Sigmoid colon (tissue), 6 donors: ENCODE measurements at regions not wholly inside any gene's neighbourhood (a gene's known extent, or its start where the extent isn't known, plus 50 kb on each side); places are given as distances from the start of the nearest gene placed in this dataset.
"Not testable (repeated sequence)": the region's sequence is repeated elsewhere in the genome, so short reads cannot be mapped to it uniquely, and the experiment has no call there.

Experiments
- DNase-seq: peaks from one replicate; pipeline ENCODE4 v3.0.0-alpha.2; 2019
- H3K27ac ChIP-seq, 4 donors: fragments of 200-600 bp; sonication (generic); one replicate each; pipeline ENCODE4 v1.5.1; 2016 to 2019; ENCODE audit warnings: mild to moderate bottlenecking in 1 of 4
- H3K27me3 ChIP-seq, 3 donors: fragments of 200-600 bp; sonication (generic); one replicate each; pipeline ENCODE4 v1.5.1; 2019; ENCODE audit warnings: mild to moderate bottlenecking in 1 of 3
- H3K36me3 ChIP-seq, 4 donors: fragments of 200-600 bp; sonication (generic); one replicate each; pipeline ENCODE4 v1.5.1; 2016 to 2019
- H3K4me1 ChIP-seq, 4 donors: fragments of 200-600 bp; sonication (generic); one replicate each; pipeline ENCODE4 v1.5.1; 2017 to 2019
- H3K4me3 ChIP-seq, 4 donors: fragments of 200-600 bp; sonication (generic); one replicate each; pipeline ENCODE4 v1.5.1; 2017 to 2019; ENCODE audit warnings: mild to moderate bottlenecking in 2 of 4, moderate library complexity in 1 of 4
- H3K9me3 ChIP-seq, 4 donors: fragments of 200-600 bp in 3 of 4; sonication (generic) in 3 of 4; one replicate each; pipeline versions ENCODE4 v1.5.1 to v1.6.1; 2013 to 2019
- CTCF ChIP-seq, 4 experiments: fragments of 450-650 bp in 3 of 4; fragments of 200-600 bp in 1 of 4; IDR thresholded peaks; one replicate each; pipeline ENCODE4 v1.5.1; 2016 to 2019; ENCODE audit warnings: antibody characterized with exemption in 4 of 4, mild to moderate bottlenecking in 3 of 4, moderate library complexity in 2 of 4
- EP300 ChIP-seq, 4 donors: sonication (generic); formaldehyde crosslinking; IDR thresholded peaks; one replicate each; pipeline ENCODE4 v1.6.1; 2017; ENCODE audit warnings: antibody characterized with exemption in 4 of 4
- POLR2A ChIP-seq, 2 donors: fragments of 450-650 bp; IDR thresholded peaks; one replicate each; pipeline ENCODE4 v1.6.1; 2016; ENCODE audit warnings: antibody characterized with exemption in 2 of 2, mild to moderate bottlenecking in 2 of 2, moderate library complexity in 2 of 2
- POLR2AphosphoS5 ChIP-seq, 4 donors: sonication (generic); formaldehyde crosslinking; IDR thresholded peaks; one replicate each; pipeline ENCODE4 v1.6.1; 2017; ENCODE audit warnings: antibody characterized with exemption in 4 of 4
- WGBS, 2 donors: extraction: QIAGEN DNeasy Blood & Tissue Kit; methylation state at CpG; one replicate each; pipeline ENCODE4 v1.1.7; 2013; 5-methylcytosine and 5-hydroxymethylcytosine counted together
- intact Hi-C: fragments of 100-400 bp; cut with DNase I; formaldehyde crosslinking; loops from one replicate; pipeline ENCODE4 v1.15.1; 2023
- donor health status: healthy with polysubstance abuse.
- donor health status: healthy.

DNA sequence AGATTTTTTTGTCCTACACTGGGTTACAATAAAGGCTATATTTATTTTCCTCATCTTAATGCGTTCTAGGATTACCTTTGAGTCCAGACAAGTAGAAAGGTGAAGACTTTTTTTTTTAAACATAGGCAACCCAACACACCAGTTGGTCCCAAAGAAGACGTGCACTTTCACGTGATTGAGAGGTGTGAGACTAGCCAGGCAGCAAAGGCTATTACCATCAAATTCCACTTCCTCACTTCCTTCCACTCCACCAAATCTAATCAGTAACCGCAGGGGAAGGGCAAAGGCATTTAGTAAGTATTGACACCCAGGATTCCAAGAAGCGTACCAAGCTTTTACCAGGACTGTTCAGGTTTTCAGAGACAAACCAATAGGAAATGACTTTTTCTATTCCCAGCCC lies 109.3 kb downstream of the APIP start:
- DNase-seq: no peak
- TF ChIP-seq EP300 (IDR thresholded peaks at IDR 0.05) (no peak), POLR2A (IDR thresholded peaks at IDR 0.05) (no peak), POLR2AphosphoS5 (IDR thresholded peaks at IDR 0.05) (no peak), CTCF (IDR thresholded peaks at IDR 0.05) (no peak)
- no peak overlapping the region for H3K27ac ChIP-seq
- no peak overlapping the region for H3K4me3 ChIP-seq
- H3K4me1 ChIP-seq: no peaks in the 10 kb centered on the region
- H3K27me3 ChIP-seq: no peaks in the 10 kb centered on the region
- H3K36me3 ChIP-seq: no peaks in the 10 kb centered on the region
- WGBS, 2 donors: 89 to 95% methylated on average over 5 of the region's 5 CpGs
- no peaks in the 10 kb centered on the region for H3K9me3 ChIP-seq
- intact Hi-C loops: no loop called here

DNA sequence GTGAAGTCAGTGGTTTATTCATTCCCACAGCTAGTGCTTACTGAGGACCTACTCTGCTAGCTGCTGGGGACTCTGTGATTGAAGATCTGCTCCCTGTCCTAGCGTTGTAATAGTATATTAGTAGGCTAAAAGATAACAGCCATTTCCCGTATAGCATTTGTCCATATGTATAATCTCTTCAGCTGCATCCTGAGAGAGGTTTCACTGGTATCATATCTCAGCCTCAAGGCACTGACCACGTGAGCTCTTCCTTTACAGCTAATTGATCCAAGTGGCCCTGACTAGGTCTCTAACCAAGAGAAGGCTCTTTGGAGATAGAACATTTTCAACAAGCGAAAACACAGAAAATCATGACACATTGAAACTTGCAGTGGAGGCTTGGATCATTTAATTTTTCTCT lies 110.2 kb downstream of the APIP start:
- WGBS, 2 donors: 93% methylated on average over 4 of the region's 4 CpGs
- Histone ChIP-seq H3K9me3 (no peaks in the 10 kb centered on the region), H3K4me1 (no peaks in the 10 kb centered on the region), H3K4me3 (no peak overlapping the region), H3K27me3 (no peaks in the 10 kb centered on the region), H3K36me3 (no peaks in the 10 kb centered on the region), H3K27ac (no peak overlapping the region)
- DNase-seq: no peak
- intact Hi-C loops: no loop called here
- TF ChIP-seq POLR2A (IDR thresholded peaks at IDR 0.05) (no peak), EP300 (IDR thresholded peaks at IDR 0.05) (no peak), CTCF (IDR thresholded peaks at IDR 0.05) (no peak), POLR2AphosphoS5 (IDR thresholded peaks at IDR 0.05) (no peak)

DNA sequence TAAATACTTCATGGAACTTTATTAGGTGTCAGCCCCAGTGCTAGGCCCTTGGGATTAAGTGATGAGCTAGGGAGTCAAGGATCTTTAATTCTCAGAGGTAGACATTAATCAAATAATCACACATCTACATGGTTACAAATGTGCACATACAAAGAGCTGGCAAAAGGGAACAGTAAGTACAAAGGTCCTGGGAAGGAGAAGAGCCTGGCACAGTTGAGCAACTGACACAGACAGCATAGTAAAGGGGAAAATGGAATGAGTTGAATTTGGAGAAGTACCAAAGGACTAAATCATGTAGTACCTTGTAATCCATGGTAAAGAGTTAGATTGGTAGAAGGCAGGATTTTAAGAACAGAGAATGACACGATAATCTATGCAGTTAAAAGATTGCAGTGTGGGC lies 116.3 kb downstream of the APIP start:
- no peak overlapping the region for H3K4me3 ChIP-seq

GRCh38 chr11:34798985-34799384 lies 117.2 kb downstream of the APIP start:
- H3K4me3 ChIP-seq: no peak overlapping the region
- no peaks in the 10 kb centered on the region for H3K9me3 ChIP-seq
- H3K4me1 ChIP-seq: no peaks in the 10 kb centered on the region
- no peak for TF ChIP-seq EP300 (IDR thresholded peaks at IDR 0.05)
- TF ChIP-seq POLR2AphosphoS5 (IDR thresholded peaks at IDR 0.05): no peak
- TF ChIP-seq POLR2A (IDR thresholded peaks at IDR 0.05): no peak
- no peak for TF ChIP-seq CTCF (IDR thresholded peaks at IDR 0.05)
- no peak overlapping the region for H3K27ac ChIP-seq
- no peak for DNase-seq
- no peaks in the 10 kb centered on the region for H3K36me3 ChIP-seq
- intact Hi-C loops: no loop called here
- H3K27me3 ChIP-seq: no peaks in the 10 kb centered on the region

More for the DNA sequence above, 116.3 kb downstream of the APIP start:
- WGBS, 2 donors: 69 to 88% methylated on average over 1 of the region's 1 CpG
- intact Hi-C loops: no loop called here
- H3K27ac ChIP-seq: no peak overlapping the region
- no peaks in the 10 kb centered on the region for H3K36me3 ChIP-seq
- H3K9me3 ChIP-seq: no peaks in the 10 kb centered on the region
- no peaks in the 10 kb centered on the region for H3K27me3 ChIP-seq
- no peaks in the 10 kb centered on the region for H3K4me1 ChIP-seq
- DNase-seq: no peak
- no peak for TF ChIP-seq CTCF (IDR thresholded peaks at IDR 0.05)

- DNase-seq, H3K27ac ChIP-seq, H3K4me3 ChIP-seq, H3K27me3 ChIP-seq, H3K9me3 ChIP-seq, H3K36me3 ChIP-seq, H3K4me1 ChIP-seq, intact Hi-C loops: not testable (repeated sequence)
Observed at GRCh38 chr11:34797497-34797896, 118.7 kb downstream of the APIP start.
